ENCODE measurements at regions not wholly inside any gene's neighbourhood (a gene's known extent, or its start where the extent isn't known, plus 50 kb on each side); places are given as distances from the start of the nearest gene placed in this dataset.

GRCh38 chr3:194251891-194252560 is 99.1 kb downstream of the CPN2 start:
- no peaks in the 10 kb centered on the region; the same call in 1 of the 2 replicates for H3K4me1 ChIP-seq (ENCODE audit: insufficient read depth, low read length)
- no peak overlapping the region for H3K9ac ChIP-seq (ENCODE audit: low read depth, low read length)
- no peak overlapping the region for H3K27ac ChIP-seq (ENCODE audit: low read length)
- 0 out of 2 replicates have a peak, but pooled peaks cover 5% of the 10 kb centered on the region for H3K27me3 ChIP-seq (ENCODE audit: insufficient read depth, low read length)
- H3K9me3 ChIP-seq (ENCODE audit: insufficient read depth, low read depth, low read length), result no peaks in the 10 kb centered on the region
- H3K36me3 ChIP-seq (ENCODE audit: insufficient read depth, low read depth, low read length), result no peaks in the 10 kb centered on the region
- H3K4me3 ChIP-seq (ENCODE audit: low read length), result no peak overlapping the region

GRCh38 chr3:194253270-194253669 is 97.9 kb downstream of the CPN2 start:
- Histone ChIP-seq H3K27ac (ENCODE audit: low read length) (no peak overlapping the region), H3K4me3 (ENCODE audit: low read length) (no peak overlapping the region), H3K27me3 (ENCODE audit: insufficient read depth, low read length) (0 out of 2 replicates have a peak, but pooled peaks cover 5% of the 10 kb centered on the region), H3K9ac (ENCODE audit: low read depth, low read length) (no peak overlapping the region), H3K4me1 (ENCODE audit: insufficient read depth, low read length) (no peaks in the 10 kb centered on the region; the same call in 1 of the 2 replicates), H3K36me3 (ENCODE audit: insufficient read depth, low read depth, low read length) (no peaks in the 10 kb centered on the region), H3K9me3 (ENCODE audit: insufficient read depth, low read depth, low read length) (peaks cover 5% of the 10 kb centered on the region)

DNA sequence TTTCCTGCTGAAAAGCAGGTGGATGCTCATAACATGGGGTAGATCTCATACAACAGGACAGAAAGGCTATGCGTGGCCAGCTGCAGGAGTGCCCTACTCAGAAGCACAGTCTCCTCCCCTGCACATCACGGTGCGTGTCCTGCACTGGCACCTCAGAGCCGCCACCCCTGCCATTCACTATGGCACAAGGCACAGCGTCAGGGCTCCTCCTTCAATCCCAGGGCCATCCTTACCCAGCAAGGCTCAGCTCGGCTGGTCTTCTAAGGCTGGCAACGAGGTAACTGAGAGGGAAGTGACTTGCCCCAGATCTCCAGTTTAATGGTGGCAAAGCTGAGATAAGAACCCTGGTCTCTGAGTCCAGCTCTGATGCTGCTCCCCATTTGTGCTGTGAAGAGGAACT is 97.1 kb downstream of the CPN2 start:
- Histone ChIP-seq H3K9ac (ENCODE audit: low read depth, low read length) (no peak overlapping the region), H3K36me3 (ENCODE audit: insufficient read depth, low read depth, low read length) (no peaks in the 10 kb centered on the region), H3K27ac (ENCODE audit: low read length) (no peak overlapping the region), H3K9me3 (ENCODE audit: insufficient read depth, low read depth, low read length) (peaks cover 8% of the 10 kb centered on the region), H3K27me3 (ENCODE audit: insufficient read depth, low read length) (0 out of 2 replicates have a peak, but pooled peaks cover 5% of the 10 kb centered on the region), H3K4me1 (ENCODE audit: insufficient read depth, low read length) (no peaks in the 10 kb centered on the region; the same call in 1 of the 2 replicates), H3K4me3 (ENCODE audit: low read length) (no peak overlapping the region)

DNA sequence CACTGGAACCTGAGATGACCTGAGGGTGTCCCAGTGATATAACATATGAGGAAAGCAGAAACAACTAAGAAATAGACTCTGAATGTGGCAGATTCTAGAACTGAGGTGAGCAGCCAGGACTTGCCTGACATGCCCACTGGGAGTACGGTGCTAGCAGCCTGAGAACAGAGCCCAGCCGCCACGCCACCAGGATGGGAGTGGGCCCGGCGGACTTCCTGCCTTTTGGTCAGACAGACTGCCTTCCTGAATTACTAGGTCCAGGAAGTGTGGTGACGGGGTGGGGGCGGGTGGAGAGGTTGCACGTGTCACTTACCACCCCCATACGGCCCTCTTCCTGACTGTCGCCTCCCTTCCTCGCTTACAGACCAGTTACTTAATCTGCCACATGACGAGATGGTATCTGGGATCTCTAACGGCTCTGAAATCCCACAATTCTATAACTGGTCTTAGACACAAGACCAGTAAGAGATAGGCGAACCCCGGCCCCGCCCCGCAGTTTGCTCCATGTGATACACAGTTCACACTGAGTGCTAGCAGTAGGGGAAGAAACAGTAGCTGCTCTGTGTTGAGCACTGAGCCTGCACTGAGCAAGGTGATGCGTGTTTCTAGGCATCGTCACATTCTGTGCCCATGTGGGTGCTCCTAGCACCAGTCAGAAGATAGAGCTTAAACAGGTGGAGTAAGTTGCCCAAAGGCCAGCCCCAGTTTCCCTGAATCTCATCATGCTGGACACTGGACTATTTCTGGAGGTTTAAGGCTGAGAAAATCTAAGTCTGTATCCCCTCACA is 95.7 kb downstream of the CPN2 start:
- Histone ChIP-seq H3K27ac (ENCODE audit: low read length) (no peak overlapping the region), H3K4me3 (ENCODE audit: low read length) (no peak overlapping the region), H3K9ac (ENCODE audit: low read depth, low read length) (no peak overlapping the region)

DNA sequence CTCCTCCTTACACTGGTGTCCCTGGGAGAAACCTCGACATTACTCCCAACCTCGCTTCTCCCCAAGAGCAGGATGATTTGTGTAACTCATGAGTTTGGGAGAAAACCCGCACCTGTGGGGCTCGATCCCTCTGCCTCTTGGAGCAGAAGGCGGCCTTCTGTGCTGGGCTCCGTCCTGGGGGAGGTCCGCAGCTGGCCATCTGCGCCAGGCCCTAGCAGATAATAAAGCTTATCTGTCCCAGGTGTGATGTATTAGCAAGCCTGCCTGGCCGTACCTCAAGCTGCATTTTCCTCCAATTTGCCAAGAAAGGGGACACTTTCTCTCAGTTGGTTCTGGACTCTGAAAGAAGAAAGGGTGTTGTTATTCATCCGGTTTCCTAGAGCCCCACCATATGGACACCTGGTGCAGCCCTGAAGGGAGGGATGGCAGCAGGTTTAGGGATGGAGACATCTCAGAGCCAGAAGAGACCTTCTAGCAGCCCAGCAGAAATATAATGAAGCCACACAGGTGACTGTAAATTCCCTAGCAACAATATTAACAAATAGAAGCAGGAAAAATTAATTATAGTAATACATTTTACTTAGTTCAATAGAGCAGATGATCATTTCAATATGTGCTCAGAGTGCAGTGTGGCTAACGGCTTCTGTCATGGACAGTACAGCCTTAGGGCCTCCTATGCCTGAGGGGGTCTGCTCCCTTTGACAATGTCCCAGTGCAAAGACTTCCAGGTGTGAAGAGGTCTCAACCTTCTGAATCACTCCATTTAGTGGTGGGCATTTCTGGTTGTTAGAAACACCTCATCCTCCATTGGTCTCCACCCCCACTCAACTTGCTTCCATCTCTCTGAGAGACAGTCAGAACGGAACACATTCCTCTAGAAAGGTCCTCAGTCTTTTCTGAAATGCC is 94.8 kb downstream of the CPN2 start:
- Histone ChIP-seq H3K27me3 (ENCODE audit: insufficient read depth, low read length) (0 out of 2 replicates have a peak, but pooled peaks cover 5% of the 10 kb centered on the region), H3K27ac (ENCODE audit: low read length) (no peak overlapping the region), H3K9me3 (ENCODE audit: insufficient read depth, low read depth, low read length) (peaks cover 8% of the 10 kb centered on the region), H3K36me3 (ENCODE audit: insufficient read depth, low read depth, low read length) (no peaks in the 10 kb centered on the region), H3K4me1 (ENCODE audit: insufficient read depth, low read length) (no peaks in the 10 kb centered on the region), H3K9ac (ENCODE audit: low read depth, low read length) (no peak overlapping the region), H3K4me3 (ENCODE audit: low read length) (no peak overlapping the region)

More for the DNA sequence above, 95.7 kb downstream of the CPN2 start:
- no peaks in the 10 kb centered on the region for H3K36me3 ChIP-seq (ENCODE audit: insufficient read depth, low read depth, low read length)
- peaks cover 8% of the 10 kb centered on the region for H3K9me3 ChIP-seq (ENCODE audit: insufficient read depth, low read depth, low read length)
- H3K27me3 ChIP-seq (ENCODE audit: insufficient read depth, low read length), result 0 out of 2 replicates have a peak, but pooled peaks cover 5% of the 10 kb centered on the region
- no peaks in the 10 kb centered on the region for H3K4me1 ChIP-seq (ENCODE audit: insufficient read depth, low read length)

- H3K9me3 ChIP-seq (ENCODE audit: insufficient read depth, low read depth, low read length), result peaks cover 8% of the 10 kb centered on the region
- H3K4me3 ChIP-seq (ENCODE audit: low read length), result no peak overlapping the region
- no peaks in the 10 kb centered on the region for H3K4me1 ChIP-seq (ENCODE audit: insufficient read depth, low read length)
- H3K9ac ChIP-seq (ENCODE audit: low read depth, low read length), result no peak overlapping the region
- 0 out of 2 replicates have a peak, but pooled peaks cover 5% of the 10 kb centered on the region for H3K27me3 ChIP-seq (ENCODE audit: insufficient read depth, low read length)
- H3K27ac ChIP-seq (ENCODE audit: low read length), result no peak overlapping the region
- H3K36me3 ChIP-seq (ENCODE audit: insufficient read depth, low read depth, low read length), result no peaks in the 10 kb centered on the region
These were observed 93.9 kb downstream of the CPN2 start for GRCh38 chr3:194257151-194257621.

GRCh38 chr3:194257916-194258668 is 93.0 kb downstream of the CPN2 start:
- no peaks in the 10 kb centered on the region for H3K36me3 ChIP-seq (ENCODE audit: insufficient read depth, low read depth, low read length)
- no peaks in the 10 kb centered on the region for H3K4me1 ChIP-seq (ENCODE audit: insufficient read depth, low read length)
- peaks cover 8% of the 10 kb centered on the region for H3K9me3 ChIP-seq (ENCODE audit: insufficient read depth, low read depth, low read length)
- H3K9ac ChIP-seq (ENCODE audit: low read depth, low read length), result no peak overlapping the region
- H3K27me3 ChIP-seq (ENCODE audit: insufficient read depth, low read length), result no peaks in the 10 kb centered on the region
- H3K27ac ChIP-seq (ENCODE audit: low read length), result no peak overlapping the region
- H3K4me3 ChIP-seq (ENCODE audit: low read length), result no peak overlapping the region

DNA sequence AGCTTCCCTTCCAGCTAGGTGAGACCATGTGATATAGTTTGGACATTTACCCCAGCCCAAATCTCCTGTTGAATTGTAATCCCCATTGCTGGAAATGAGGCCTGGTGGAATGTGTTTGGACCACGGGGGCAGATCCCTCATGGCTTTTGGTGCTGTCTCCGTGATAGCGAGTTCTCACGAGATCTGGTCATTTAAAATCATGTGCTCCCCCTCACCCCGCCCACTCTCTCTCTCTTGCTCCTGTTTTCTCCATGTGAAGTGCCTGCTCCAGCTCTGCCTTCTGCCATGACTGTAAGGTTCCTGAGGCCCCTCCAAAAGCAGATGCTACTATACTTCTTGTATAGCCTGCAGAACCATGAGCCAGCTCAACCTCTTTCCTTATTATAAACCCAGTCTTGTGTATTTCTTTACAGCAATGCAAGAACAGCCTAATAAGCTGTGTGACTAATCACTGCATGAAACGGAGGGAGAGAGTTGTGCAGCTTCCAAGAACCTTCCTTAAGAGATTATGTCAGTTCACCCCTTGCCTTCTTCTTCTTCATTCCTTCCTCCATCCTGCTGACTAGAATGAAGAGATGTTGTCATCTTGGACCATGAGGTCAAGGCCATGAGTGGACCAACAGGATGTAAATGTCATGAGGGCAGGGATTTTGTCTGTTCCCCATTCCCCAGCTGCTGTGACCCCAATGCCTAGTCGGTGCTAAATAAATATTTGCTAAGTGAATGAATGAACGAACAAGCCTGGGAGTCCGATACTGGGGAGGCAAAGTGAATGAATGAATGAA is 91.0 kb downstream of the CPN2 start:
- H3K9ac ChIP-seq (ENCODE audit: low read depth, low read length), result no peak overlapping the region
- no peaks in the 10 kb centered on the region for H3K4me1 ChIP-seq (ENCODE audit: insufficient read depth, low read length)
- H3K9me3 ChIP-seq (ENCODE audit: insufficient read depth, low read depth, low read length), result peaks cover 8% of the 10 kb centered on the region
- no peaks in the 10 kb centered on the region for H3K36me3 ChIP-seq (ENCODE audit: insufficient read depth, low read depth, low read length)
- no peak overlapping the region for H3K4me3 ChIP-seq (ENCODE audit: low read length)
- no peak overlapping the region for H3K27ac ChIP-seq (ENCODE audit: low read length)
- no peaks in the 10 kb centered on the region for H3K27me3 ChIP-seq (ENCODE audit: insufficient read depth, low read length)

DNA sequence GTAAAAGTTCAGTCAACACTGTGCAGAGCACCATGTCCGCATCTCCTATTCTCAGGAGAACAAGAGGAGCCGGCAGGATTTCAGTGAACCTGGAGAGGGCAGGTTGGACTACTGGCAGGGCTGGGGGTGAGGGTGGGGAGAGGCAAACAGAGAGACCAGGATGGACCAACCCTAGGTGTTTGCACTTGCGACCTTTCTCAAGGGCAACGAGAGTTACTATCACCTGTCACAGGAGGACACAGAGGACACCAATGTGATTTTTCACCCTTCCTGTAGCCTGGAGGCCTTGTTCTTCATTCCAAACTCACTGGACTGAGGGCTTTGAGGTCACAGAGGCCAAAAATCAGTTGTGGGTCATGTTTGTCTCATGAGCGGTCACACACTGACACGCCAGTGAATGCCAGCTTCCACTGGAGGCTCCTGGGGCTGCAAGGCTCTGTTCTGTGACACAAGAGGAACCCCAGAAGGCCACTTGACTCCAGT is 89.5 kb downstream of the CPN2 start:
- no peak overlapping the region for H3K4me3 ChIP-seq (ENCODE audit: low read length)
- no peaks in the 10 kb centered on the region for H3K4me1 ChIP-seq (ENCODE audit: insufficient read depth, low read length)
- H3K9me3 ChIP-seq (ENCODE audit: insufficient read depth, low read depth, low read length), result peaks cover 8% of the 10 kb centered on the region
- no peaks in the 10 kb centered on the region for H3K36me3 ChIP-seq (ENCODE audit: insufficient read depth, low read depth, low read length)
- no peak overlapping the region for H3K27ac ChIP-seq (ENCODE audit: low read length)
- H3K9ac ChIP-seq (ENCODE audit: low read depth, low read length), result no peak overlapping the region
- 0 out of 2 replicates have a peak, but pooled peaks cover 4% of the 10 kb centered on the region for H3K27me3 ChIP-seq (ENCODE audit: insufficient read depth, low read length)

DNA sequence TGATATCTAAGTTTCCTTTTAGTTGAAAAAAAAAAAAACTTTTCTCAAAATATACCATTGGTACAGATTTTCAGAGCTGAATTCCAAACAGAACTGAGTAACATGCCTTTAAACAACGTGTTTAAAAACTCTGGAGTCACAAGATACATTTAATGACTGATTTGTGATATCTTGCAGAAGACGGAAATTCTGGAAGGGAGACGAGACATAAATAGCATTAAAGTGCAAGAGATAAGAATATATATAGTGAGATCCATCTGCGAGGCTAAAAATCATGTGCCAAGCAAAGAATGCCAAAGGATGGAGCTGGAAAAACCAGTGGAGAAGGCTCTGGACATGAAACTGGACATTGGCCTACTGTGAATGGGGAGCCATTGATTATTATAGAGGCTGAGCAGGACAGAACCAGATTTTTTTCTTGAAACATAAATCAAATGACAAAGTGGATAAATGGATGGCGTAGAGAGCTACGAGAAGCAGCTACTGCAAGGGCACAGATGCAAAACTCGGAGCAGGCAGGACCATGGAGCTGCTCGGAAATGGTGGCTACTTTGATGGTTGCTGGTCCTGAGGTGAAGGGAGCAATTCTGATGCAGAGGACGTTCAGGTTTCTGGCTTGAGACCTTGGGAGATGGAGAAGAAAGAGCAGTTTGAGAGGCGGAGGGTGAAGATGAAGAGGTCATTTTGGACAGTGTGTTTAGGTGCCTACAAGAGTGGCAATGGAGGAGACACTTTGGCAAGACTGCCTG is 88.8 kb downstream of the CPN2 start:
- H3K9me3 ChIP-seq (ENCODE audit: insufficient read depth, low read depth, low read length), result peaks cover 8% of the 10 kb centered on the region
- H3K27ac ChIP-seq (ENCODE audit: low read length), result no peak overlapping the region
- no peak overlapping the region for H3K4me3 ChIP-seq (ENCODE audit: low read length)
- H3K36me3 ChIP-seq (ENCODE audit: insufficient read depth, low read depth, low read length), result no peaks in the 10 kb centered on the region
- H3K9ac ChIP-seq (ENCODE audit: low read depth, low read length), result no peak overlapping the region
- H3K27me3 ChIP-seq (ENCODE audit: insufficient read depth, low read length), result 0 out of 2 replicates have a peak, but pooled peaks cover 4% of the 10 kb centered on the region
- H3K4me1 ChIP-seq (ENCODE audit: insufficient read depth, low read length), result no peaks in the 10 kb centered on the region
